HFF-Myc (cell line): ENCODE measurements at regions not wholly inside any gene's neighbourhood (a gene's known extent, or its start where the extent isn't known, plus 50 kb on each side); places are given as distances from the start of the nearest gene placed in this dataset.

ENCODE experiments used
- DNase-seq: peaks from one replicate; pipeline ENCODE4 v3.0.0-alpha.2; 2011; ENCODE audit warnings: low read depth; ENCODE audit errors: extremely low read depth
- H3K4me3 ChIP-seq: replicated peaks from 2 replicates; pipeline ENCODE4 v1.5.1; 2011; ENCODE audit warnings: low read depth, mild to moderate bottlenecking, control low read depth, low read length
- TF ChIP-seq, protein P1 (sequence below): IDR thresholded peaks from 2 replicates; pipeline ENCODE4 v1.5.1; 2012; ENCODE audit warnings: mild to moderate bottlenecking, low read depth, low read length, control low read depth; ENCODE audit errors: missing control alignments

DNA sequence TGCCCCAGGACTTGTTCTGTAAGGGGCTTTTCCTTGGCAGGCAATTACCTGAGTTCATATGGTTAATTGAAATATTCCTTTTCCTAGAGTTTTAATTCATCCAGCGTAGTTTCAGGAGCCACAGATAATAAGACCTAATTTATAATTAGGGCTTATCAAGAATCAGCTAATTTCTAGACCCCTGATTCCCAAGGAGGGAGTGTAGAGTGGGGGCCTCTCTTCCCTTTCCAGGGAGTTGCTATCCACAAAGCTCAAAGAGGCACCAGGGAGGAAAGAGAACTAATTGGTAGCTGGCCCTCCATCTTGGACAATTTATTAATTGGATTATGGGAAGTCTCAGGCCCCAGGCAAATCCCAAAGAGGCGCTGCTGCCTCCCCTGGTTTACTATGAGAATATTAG lies 75.8 kb upstream of the ZNF618 start:
- no peak overlapping the region for H3K4me3 ChIP-seq
- TF ChIP-seq, protein P1, sequence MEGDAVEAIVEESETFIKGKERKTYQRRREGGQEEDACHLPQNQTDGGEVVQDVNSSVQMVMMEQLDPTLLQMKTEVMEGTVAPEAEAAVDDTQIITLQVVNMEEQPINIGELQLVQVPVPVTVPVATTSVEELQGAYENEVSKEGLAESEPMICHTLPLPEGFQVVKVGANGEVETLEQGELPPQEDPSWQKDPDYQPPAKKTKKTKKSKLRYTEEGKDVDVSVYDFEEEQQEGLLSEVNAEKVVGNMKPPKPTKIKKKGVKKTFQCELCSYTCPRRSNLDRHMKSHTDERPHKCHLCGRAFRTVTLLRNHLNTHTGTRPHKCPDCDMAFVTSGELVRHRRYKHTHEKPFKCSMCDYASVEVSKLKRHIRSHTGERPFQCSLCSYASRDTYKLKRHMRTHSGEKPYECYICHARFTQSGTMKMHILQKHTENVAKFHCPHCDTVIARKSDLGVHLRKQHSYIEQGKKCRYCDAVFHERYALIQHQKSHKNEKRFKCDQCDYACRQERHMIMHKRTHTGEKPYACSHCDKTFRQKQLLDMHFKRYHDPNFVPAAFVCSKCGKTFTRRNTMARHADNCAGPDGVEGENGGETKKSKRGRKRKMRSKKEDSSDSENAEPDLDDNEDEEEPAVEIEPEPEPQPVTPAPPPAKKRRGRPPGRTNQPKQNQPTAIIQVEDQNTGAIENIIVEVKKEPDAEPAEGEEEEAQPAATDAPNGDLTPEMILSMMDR, result no peak
- DNase-seq, result no peak

- TF ChIP-seq, protein P1, result no peak
Observed at GRCh38 chr9:113803811-113804589, 72.1 kb upstream of the ZNF618 start.

GRCh38 chr9:113805486-113806132 lies 70.5 kb upstream of the ZNF618 start:
- DNase-seq, result no peak
- H3K4me3 ChIP-seq, result no peak overlapping the region
- TF ChIP-seq, protein P1, result no peak

More at GRCh38 chr9:113803811-113804589, 72.1 kb upstream of the ZNF618 start:
- H3K4me3 ChIP-seq, result no peak overlapping the region
- no peak for DNase-seq

DNA sequence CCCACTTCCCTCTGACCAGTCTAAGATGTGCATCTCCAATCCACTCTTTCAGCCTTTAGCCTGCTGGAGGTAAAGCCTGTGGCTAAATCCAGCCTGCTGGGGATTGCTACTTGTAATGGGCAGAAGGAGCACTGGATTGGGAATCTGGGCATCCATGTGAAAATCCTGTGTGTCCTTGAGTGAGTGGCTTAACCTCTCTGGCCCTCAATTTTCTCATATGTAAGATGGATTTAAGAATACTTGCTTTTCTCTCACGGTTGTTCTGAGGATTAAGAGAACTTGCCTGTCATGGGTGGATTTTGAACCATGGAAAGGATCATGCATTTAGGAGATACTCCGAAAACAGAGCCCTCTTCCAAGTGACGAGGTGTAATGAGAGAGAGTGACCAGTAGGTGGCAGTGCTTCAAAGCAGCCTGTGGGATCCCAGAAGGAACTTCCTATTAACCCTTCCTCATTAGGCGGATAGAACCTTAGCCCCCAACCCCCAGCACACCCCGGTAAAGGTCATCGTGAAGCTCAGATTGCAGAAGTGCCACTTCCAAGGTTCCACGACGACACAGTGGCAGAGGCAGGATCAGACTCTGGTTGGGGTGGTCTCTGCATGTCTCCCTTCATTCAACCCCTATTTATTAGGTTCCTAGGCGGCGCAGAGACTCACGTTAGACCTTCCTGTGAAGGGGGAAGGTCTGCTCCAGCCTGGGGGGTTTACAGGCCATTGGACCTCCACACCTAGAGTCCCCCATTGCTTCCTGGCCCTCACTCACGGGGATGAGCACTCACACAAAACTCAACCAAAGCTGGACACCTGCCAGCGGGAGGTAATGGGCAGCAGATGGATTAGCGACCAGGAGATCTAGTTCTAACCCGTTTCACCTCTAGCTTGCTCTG lies 68.7 kb upstream of the ZNF618 start:
- TF ChIP-seq, protein P1, result peak; percentile 92
- peak; percentile 31 for DNase-seq
- no peak overlapping the region for H3K4me3 ChIP-seq

DNA sequence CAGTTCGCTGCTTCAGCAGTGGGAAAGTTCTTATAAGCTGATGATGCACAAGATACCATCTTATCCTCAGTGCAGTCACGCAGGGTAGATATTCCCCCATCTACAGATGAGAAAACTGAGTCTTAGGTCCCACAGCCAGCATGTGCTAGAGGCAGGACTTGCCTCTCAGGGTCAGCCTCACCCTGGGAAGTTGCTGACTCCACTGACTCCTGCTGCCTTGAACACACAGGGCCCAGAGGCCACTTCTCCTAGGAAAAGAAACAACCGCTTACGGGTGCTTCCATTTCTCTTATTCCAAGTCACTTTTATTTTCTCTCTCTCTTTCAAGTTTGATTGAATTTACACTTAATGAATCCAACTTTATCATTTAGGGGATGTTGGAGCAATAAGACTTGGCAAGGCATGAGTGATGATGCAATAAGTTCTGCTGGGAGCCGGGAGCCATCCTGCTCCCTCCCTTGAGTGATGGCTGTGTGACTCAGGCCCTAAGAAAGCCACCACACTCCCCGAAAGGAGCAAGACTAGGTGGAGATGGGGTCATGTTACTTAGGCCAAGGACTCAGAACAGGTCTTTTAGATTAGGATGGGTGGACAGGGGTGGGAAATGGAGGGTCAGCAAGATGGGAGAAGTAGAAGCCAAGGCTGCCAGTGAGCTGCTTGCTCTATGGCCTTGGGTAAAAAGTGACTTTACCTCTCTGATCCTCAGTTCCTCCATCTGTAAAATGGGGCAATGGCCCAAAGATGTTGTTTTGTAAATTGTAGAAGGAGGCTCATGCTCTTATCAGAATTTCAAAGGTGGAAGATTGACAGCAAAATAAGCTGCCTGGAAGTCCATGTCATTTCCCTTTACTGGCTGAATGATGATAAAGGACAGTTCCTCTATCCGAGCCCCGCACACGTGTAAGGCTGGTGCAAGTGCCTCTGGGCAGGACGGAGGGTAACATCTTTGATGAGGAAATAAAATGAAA lies 67.4 kb upstream of the ZNF618 start:
- peak; percentile 20 for DNase-seq
- TF ChIP-seq, protein P1, result no peak
- H3K4me3 ChIP-seq, result no peak overlapping the region

DNA sequence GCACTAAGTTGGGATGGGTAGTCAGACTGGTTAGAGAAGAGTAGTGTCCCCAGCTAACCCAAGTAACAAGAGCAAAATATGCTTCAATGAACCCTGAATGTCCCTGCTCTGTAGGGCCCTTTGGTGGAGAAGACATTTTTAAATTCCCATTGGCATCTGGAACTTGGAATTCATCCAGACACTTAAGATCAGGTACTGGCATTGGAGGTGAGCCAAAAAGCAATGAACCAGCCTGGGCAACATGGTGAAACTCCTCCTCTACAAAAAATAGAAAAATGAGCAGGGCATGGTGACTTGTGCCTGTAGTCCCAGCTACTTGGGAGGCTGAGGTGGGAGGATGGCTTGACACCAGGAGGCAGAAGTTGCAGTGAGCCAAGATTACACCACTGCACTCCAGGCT lies 58.9 kb upstream of the ZNF618 start:
- no peak for DNase-seq
- H3K4me3 ChIP-seq, result no peak overlapping the region
- TF ChIP-seq, protein P1, result no peak
